COR-L47 (cell line): ENCODE measurements at regions not wholly inside any gene's neighbourhood (a gene's known extent, or its start where the extent isn't known, plus 50 kb on each side); places are given as distances from the start of the nearest gene placed in this dataset.
A peak's percentile ranks its signal among the peaks of the same experiment; 100 is the strongest.

Source experiments
- DNase-seq: peaks from one replicate; lab custom pipeline; 2025; lab: John Stamatoyannopoulos, UW

DNA sequence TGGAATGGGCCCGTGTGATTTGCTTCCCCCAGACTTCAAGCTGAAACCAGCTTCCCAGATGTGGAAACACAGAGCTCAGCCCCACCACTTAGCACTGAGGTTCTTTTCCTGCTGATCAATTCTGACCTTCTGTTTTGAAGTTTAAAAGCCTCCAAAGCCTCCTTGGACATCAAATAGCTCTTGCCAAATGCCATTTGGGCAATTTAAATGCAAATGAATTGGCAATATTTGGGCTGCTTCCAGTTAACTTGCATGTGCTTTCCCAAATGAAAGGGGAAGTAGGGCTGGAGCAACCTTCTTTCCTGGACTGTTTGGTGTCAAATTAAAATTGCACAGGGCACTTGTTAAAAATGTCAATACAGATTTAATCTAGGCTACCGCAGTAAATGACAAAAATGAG is 710.5 kb downstream of the TLR4 start:
- DNase-seq, result no peak

DNA sequence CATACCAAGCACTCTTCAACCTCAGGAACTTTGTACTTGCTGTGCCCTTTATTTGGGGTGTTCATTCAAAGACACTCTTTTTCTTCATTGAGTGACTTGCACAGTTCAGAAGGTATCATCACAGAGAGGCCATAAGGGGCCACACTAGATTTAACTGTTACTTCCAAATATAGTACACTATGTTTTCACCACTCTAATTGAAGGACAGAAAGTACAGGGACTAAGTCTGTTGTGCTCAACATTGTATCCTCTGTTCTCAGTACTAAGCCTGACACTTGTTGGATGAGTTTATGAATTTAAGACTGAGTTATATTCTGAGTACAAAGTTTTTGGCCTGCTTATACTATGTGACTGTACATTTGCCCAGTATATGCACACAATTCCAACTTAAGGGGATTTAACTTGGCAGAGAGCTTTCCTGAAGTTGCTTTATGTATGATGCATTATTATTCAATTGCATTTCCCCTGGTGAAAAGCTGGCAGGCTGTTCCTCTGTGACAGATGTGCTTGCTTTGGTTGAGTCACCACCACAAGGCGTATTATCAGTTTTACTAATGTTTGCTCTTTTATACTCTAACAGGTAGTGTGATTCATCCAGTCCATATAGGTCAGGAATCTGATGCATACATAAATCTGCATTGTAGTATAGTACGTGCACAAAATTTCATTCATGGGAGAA is 714.8 kb downstream of the TLR4 start:
- no peak for DNase-seq

- no peak for DNase-seq
Measured at GRCh38 chr9:118419676-118420075, 715.5 kb downstream of the TLR4 start.

DNA sequence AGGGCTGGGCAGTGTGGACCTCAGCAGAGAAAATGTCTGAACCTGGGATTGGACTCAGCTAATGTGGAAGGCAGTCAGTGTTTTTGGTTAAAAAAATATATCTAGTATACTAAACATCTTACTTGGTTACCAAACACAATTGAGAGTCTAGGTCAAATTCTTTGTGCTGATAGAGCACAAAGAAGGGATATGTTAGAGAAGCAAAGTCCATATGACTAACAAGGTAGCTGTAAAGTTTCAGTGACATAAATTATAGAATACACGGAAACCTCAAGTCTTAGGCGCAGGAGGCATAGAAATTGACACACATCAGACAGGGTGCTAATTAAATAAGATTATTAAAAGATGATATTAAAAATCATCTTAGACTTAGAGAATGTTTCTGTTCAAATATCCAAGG is 718.3 kb downstream of the TLR4 start:
- no peak for DNase-seq

- DNase-seq, result no peak
Measured at GRCh38 chr9:118423021-118423420, 718.8 kb downstream of the TLR4 start.

GRCh38 chr9:118423721-118424120 is 719.5 kb downstream of the TLR4 start:
- no peak for DNase-seq

DNA sequence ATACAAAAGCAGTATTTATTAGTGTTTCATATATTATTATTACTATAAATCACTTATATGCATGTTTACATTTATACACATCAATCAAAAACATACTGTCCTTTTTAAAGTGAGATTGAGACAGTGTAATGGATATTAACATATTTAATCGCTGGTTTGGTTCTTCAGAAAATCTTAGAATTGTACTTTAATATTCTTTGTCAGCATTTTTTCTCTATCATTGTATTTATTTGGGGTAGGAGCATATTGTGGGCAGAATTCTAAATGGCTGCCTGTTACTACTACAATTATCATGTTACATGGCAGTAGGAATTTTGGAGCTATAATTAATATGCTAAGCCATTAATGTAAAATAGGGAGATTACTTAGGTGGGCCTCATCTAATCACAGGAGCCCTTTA is 722.6 kb downstream of the TLR4 start:
- no peak for DNase-seq

DNA sequence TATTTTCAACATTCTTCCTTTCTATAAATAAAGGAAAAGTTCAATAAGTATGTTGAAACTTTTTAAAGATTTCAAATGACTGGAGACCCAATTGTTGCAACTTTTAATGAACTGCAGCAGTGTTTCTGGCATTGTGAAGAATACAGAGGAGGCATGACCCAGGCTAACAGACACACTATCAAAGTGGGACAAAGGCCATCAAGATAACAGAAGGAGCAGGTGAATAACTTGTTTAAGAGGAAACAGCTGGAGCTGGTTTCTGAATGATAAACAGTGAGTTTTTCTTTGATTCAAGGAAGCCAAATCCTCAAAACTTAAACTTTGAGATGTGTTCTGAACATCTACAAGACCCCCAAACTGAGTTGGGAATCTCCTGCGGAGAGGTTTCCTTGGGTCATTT is 734.6 kb downstream of the TLR4 start:
- DNase-seq, result no peak

GRCh38 chr9:118439441-118439840 is 735.2 kb downstream of the TLR4 start:
- DNase-seq, result no peak

- no peak for DNase-seq
Measured at GRCh38 chr9:118444403-118444802, 740.2 kb downstream of the TLR4 start.

GRCh38 chr9:118446943-118447639 is 742.9 kb downstream of the TLR4 start:
- DNase-seq, result no peak

DNA sequence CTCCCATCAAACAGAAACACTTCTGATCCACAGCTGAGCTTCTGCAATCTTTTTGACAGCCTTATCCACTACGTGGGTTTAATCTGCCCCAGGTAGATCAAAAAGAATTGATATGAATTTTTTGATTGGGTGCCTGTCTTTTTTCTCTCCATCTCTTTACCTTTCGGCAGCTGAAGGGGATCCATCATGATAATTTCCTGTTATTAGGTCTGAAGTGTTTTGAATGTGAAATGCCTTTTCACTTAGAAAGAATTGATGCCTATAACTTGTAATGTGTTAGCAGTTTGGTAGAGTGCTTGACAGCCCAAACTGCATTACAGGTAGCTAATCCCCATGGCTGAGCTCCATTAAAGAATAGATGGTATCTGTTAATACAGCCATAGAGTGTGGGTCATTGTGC is 745.4 kb downstream of the TLR4 start:
- no peak for DNase-seq

DNA sequence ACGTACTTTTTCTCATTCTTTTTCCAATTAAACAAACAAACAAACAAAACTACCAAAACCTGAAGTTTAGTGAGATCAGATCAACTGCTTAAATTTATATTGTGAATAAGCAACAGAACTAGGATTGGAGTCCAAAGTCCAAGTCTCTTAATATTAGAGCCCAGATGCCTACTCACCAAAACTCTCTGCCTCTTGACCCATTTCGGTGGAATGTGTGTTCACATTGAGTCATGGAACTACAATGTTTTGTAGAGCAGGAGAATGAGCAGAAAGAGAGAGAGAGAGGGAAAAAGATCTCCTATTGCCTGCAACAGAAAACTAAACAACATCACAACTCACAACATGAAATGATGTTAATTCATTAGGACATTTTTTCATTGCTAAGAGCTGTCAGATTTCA is 751.1 kb downstream of the TLR4 start:
- no peak for DNase-seq

GRCh38 chr9:118455788-118456187 is 751.6 kb downstream of the TLR4 start:
- peak; percentile 13 for DNase-seq

DNA sequence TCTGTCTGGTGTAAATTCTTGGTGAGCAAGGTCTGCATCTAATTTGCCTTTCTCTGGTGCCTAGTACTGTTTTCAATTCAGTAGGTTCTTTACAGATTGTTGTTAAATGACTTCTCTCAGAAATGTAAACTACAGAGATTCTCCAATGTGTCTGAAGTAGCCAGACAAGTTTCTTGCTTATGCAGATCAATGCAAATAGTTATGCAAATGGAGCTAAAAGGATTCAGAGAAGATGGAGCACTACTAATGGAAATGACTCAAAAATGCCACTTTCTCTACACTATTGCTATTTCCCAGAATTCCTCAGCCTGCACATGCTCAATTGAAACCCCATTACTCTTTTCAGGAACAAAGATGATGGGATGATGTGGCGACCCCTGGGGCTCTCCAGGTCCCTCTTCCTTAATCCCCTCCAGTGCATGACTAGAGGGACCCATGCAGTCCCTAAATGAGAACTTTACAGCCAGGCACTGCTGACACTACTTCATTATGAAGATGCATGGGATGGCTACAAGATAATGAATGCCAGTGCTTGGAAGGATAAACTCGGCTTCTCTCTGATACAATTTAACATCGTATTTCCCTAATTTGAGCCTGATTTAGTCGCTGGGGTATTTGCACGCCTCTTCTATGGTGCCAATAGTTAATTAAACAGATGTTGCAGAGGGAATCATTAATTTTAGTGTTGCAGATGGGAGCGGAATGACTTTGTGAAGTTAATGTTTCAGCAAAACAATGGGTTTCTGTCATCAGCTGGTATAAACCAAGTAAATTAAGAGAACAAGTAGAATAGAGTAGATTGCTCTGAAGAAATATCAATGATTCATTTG is 753.2 kb downstream of the TLR4 start:
- DNase-seq, result no peak

DNA sequence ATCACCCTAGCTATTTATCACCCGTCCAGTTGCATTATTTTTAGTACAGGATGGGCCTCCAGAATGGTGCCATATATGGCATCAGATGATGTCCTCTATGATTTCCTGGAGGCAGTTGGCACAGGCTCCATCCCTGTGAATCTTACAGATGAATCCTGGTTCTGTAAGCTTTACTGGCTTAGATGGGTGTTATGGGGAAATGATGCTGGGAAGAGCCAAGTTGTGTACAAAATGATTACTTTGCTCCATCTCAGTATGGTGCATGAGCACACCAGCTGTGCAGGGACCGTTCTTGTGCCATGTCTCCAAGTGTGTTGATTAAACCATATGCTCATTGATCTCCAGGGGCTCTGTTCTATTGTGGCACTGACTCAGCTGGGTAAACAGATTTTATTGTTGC is 755.7 kb downstream of the TLR4 start:
- peak; percentile 94 for DNase-seq

DNA sequence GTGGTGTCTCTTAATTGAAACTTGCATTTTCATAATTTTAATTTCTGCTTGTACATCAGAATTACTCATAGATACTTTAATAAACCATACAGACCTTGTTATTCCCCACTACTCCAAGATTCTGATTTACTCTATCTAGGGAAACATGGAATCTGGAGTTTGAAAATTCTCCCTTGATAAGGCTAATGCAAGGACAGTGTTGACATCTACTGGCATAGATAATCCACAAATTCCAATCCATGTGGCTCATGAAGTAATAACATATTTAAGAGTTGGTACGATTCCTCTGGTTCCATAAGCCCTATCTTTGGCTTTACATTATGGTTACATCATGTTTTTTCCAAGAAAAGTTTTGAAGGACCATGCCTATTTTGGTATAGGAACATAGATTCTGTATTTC is 759.2 kb downstream of the TLR4 start:
- DNase-seq, result no peak

- no peak for DNase-seq
Measured at GRCh38 chr9:118473521-118473920, 769.3 kb downstream of the TLR4 start.

- no peak for DNase-seq
Measured at GRCh38 chr9:118478752-118479151, 774.5 kb downstream of the TLR4 start.

DNA sequence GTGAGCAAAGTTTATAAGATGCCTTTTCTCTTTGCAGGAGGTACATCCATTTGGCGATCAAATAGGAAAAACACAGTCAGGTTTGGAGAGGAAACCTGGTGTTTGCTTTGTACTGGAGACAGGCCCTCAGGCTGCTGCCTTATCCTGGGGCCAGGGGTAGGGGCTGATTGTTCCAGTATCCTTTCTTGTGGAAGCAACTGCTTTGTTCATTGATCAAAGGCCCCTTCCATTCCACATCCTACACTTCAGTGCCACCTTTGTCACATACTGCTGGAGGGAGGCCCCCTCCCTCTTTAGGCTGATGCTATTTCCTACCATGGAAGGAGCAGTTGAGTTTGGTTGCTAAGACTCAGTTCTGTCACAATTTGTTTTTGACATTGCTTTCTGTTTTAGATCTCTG is 778.1 kb downstream of the TLR4 start:
- no peak for DNase-seq

DNA sequence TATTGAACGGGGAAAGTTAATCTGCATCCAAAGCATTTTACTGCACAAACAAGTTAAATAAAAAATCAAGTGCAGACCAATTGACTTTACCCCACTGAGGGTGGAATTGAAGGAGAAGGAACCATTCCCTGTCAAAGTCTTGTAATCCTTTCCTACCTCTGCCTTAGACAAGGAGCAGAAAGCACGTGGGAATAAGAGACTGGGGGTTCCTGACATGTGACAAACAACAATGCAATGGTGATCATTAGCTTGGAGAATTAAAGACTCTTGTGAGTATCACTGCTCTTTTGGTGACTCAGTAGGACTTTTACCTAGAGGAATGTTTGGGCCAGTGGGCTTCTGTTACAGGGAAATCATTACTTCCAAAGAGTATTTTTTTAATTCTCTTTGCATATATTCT is 779.5 kb downstream of the TLR4 start:
- no peak for DNase-seq

DNA sequence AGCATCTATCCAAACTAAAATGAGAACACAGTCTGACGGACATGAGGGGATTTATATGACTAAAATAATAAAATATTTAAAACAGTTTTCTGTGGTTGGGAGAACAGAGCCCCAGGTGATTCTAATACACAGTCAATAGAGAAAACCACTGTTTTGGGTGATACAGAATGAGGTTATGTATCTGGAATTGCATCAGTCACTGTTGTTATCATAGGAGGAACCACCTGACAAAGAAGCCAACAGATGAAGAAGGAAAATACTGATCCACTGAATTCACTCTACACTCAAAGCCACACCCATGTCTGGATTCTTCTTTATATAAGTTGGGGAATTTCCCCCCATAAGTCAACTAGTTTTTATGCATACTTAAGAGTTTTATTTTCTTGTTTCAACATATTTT is 799.0 kb downstream of the TLR4 start:
- no peak for DNase-seq

DNA sequence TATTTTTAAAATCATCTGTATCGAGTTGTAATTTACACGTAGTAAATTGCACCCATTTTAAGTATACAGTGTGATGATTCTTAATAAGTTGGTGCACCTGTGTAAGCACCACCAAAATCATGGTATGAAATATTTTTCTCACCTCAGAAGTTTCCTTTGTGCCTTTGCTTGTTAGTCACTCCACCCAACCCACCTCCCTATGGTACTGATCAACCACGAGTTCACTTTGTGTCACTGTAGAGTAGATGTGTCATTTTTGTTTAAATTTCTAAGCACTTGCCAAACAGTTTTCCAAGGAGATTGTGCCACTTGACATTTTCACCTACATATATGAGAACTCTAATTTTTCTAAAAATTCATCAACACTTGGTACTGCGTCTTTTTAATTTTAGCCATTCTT is 806.5 kb downstream of the TLR4 start:
- no peak for DNase-seq
